ENCODE measurements at regions not wholly inside any gene's neighbourhood (a gene's known extent, or its start where the extent isn't known, plus 50 kb on each side); places are given as distances from the start of the nearest gene placed in this dataset.

GRCh38 chr2:19262150-19262549, 96.3 kb downstream of the OSR1 start:
- TF ChIP-seq POLR2A (IDR thresholded peaks at IDR 0.05) (no peak), EP300 (IDR thresholded peaks at IDR 0.05) (no peak)
- TF ChIP-seq, protein P1, sequence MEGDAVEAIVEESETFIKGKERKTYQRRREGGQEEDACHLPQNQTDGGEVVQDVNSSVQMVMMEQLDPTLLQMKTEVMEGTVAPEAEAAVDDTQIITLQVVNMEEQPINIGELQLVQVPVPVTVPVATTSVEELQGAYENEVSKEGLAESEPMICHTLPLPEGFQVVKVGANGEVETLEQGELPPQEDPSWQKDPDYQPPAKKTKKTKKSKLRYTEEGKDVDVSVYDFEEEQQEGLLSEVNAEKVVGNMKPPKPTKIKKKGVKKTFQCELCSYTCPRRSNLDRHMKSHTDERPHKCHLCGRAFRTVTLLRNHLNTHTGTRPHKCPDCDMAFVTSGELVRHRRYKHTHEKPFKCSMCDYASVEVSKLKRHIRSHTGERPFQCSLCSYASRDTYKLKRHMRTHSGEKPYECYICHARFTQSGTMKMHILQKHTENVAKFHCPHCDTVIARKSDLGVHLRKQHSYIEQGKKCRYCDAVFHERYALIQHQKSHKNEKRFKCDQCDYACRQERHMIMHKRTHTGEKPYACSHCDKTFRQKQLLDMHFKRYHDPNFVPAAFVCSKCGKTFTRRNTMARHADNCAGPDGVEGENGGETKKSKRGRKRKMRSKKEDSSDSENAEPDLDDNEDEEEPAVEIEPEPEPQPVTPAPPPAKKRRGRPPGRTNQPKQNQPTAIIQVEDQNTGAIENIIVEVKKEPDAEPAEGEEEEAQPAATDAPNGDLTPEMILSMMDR (IDR thresholded peaks at IDR 0.05): no peak

Measured in ovary (tissue), 3 donors.